IPS DF 19.7 (cell line): ENCODE measurements at regions not wholly inside any gene's neighbourhood (a gene's known extent, or its start where the extent isn't known, plus 50 kb on each side); places are given as distances from the start of the nearest gene placed in this dataset.
"Not testable (repeated sequence)": the region's sequence is repeated elsewhere in the genome, so short reads cannot be mapped to it uniquely, and the experiment has no call there.

Source experiments
- DNase-seq: peaks from one replicate; pipeline ENCODE4 v3.0.0-alpha.2; 2013; ENCODE audit warnings: low read depth, low spot score

GRCh38 chr2:224151161-224151560, 112.1 kb upstream of the SERPINE2 start:
- DNase-seq: no peak

GRCh38 chr2:224148058-224148457, 109.0 kb upstream of the SERPINE2 start:
- not testable (repeated sequence) for DNase-seq

- no peak for DNase-seq
Observed at GRCh38 chr2:224147174-224147573, 108.1 kb upstream of the SERPINE2 start.

- no peak for DNase-seq
Observed at GRCh38 chr2:224146356-224147160, 107.5 kb upstream of the SERPINE2 start.

- no peak for DNase-seq
Observed at GRCh38 chr2:224145751-224146355, 106.8 kb upstream of the SERPINE2 start.

- DNase-seq: no peak
Observed at GRCh38 chr2:224143526-224143925, 104.4 kb upstream of the SERPINE2 start.

- DNase-seq: no peak
Observed at GRCh38 chr2:224142397-224143312, 103.6 kb upstream of the SERPINE2 start.

GRCh38 chr2:224141304-224141703, 102.2 kb upstream of the SERPINE2 start:
- no peak for DNase-seq

- DNase-seq: no peak
Observed at GRCh38 chr2:224137208-224137607, 98.1 kb upstream of the SERPINE2 start.

GRCh38 chr2:224136396-224136795, 97.3 kb upstream of the SERPINE2 start:
- DNase-seq: no peak

- DNase-seq: no peak
Observed at GRCh38 chr2:224135881-224136280, 96.8 kb upstream of the SERPINE2 start.

- no peak for DNase-seq
Observed at GRCh38 chr2:224134003-224134734, 95.1 kb upstream of the SERPINE2 start.

GRCh38 chr2:224133387-224133786, 94.3 kb upstream of the SERPINE2 start:
- DNase-seq: no peak

GRCh38 chr2:224127871-224128501, 88.9 kb upstream of the SERPINE2 start:
- no peak for DNase-seq

- no peak for DNase-seq
Observed at GRCh38 chr2:224126440-224126839, 87.4 kb upstream of the SERPINE2 start.

GRCh38 chr2:224126003-224126402, 86.9 kb upstream of the SERPINE2 start:
- no peak for DNase-seq

GRCh38 chr2:224122542-224122941, 83.5 kb upstream of the SERPINE2 start:
- no peak for DNase-seq

GRCh38 chr2:224121406-224122067, 82.5 kb upstream of the SERPINE2 start:
- no peak for DNase-seq

GRCh38 chr2:224120986-224121385, 81.9 kb upstream of the SERPINE2 start:
- no peak for DNase-seq

GRCh38 chr2:224119846-224120245, 80.8 kb upstream of the SERPINE2 start:
- DNase-seq: not testable (repeated sequence)
